HG03196 (cell line): ENCODE measurements at regions not wholly inside any gene's neighbourhood (a gene's known extent, or its start where the extent isn't known, plus 50 kb on each side); places are given as distances from the start of the nearest gene placed in this dataset.
"Not testable (repeated sequence)": the region's sequence is repeated elsewhere in the genome, so short reads cannot be mapped to it uniquely, and the experiment has no call there.

ENCODE experiments used
- ATAC-seq: cut with Tn5 transposase; IDR thresholded peaks from one replicate; pipeline ENCODE4 v1.9.1; 2021; ENCODE audit not compliant: unreplicated experiment

DNA sequence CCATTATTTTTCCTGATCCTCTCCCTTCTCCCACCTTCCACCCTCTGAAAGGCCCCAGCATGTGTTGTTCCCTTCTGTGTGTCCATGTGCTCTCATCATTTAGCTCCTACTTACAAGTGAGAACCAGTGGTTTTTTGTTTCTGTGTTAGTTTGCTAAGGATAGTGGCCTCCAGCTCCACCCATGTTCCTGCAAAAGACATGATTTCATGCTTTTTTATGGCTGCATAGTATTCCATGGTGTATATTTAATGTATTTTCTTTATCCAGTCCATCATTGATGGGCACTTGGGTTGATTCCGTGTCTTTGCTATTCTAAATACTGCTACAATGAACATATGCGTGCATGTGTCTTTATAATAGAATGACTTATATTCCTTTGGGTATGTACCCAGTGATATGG is 89.4 kb upstream of the C1orf174 start:
- no peak for ATAC-seq

DNA sequence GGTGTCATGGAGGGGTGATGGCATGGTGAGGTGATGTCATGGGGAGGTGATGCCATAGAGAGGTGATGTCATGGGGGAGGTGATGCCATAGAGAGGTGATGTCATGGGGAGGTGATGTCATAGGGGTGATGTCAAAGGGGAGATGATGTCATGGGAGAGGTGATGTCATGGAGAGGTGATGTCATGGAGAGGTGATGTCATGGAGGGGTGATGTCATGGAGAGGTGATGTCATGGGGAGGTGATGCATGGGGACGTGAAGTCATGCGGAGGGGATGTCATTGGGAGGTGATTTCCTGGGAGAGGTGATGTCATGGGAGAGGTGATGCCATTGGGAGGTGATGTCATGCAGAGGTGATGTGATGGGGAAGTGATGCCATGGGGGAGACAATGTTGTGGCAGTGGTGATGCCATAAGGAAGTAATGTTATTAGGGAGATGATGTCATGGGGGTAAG is 92.1 kb upstream of the C1orf174 start:
- ATAC-seq, result no peak

DNA sequence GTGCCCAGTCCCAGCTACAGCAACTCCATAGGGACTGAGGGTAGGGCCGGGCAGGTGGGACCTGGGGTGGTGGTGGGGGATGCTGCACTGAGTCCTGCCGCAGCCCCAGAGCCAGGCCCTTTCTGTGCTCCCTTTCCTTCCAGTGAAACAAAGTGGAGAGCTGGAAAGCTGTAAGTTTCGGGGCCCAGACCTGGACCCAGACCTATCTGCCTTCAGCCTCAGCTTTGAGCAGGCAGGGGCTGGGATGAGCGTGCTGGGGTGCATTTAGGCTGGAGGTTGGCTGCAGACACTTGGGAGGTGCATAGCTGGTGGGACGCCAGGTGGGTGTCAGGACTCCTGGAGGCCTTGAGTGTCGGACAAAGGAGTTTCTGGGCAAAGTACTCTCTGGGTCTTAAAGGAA is 92.7 kb upstream of the C1orf174 start:
- no peak for ATAC-seq

GRCh38 chr1:3993619-3994375 is 93.7 kb upstream of the C1orf174 start:
- no peak for ATAC-seq

- ATAC-seq, result no peak
These were observed 95.2 kb upstream of the C1orf174 start for GRCh38 chr1:3995141-3995780.

GRCh38 chr1:3996846-3997705 is 97.0 kb upstream of the C1orf174 start:
- no peak for ATAC-seq

DNA sequence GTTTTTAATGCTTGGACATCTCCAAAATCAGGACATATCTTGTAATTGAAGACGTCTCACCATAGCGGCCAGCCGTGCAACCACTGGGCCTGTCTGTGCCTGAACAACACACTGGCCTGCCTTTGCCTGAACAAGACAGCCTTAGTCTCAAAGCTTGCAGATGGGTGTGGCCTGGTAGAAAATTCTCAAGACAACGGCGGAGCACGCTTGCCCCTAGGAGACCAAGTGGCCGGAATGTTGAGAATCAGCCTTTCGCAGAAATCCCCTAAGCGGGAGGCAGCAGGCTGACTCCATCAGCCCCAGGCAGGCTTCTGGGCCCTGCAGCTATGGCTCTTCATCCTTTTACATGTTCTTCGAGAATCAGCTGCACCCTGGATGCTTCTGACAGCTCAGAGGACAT is 98.0 kb upstream of the C1orf174 start:
- ATAC-seq, result no peak

DNA sequence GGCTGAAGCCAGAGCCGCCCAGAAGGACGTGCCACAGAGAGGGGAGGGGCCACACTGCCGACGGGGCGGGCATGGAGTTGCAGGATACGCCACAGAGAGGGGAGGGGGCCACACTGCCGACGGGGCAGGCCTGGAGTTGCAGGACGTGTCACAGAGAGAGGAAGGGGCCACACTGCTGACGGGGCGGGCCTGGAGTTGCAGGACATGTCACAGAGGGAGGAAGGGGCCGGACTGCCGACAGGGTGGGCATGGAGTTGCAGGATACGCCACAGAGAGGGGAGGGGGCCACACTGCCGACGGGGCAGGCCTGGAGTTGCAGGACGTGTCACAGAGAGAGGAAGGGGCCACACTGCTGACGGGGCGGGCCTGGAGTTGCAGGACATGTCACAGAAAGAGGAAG is 99.4 kb upstream of the C1orf174 start:
- ATAC-seq, result not testable (repeated sequence)

DNA sequence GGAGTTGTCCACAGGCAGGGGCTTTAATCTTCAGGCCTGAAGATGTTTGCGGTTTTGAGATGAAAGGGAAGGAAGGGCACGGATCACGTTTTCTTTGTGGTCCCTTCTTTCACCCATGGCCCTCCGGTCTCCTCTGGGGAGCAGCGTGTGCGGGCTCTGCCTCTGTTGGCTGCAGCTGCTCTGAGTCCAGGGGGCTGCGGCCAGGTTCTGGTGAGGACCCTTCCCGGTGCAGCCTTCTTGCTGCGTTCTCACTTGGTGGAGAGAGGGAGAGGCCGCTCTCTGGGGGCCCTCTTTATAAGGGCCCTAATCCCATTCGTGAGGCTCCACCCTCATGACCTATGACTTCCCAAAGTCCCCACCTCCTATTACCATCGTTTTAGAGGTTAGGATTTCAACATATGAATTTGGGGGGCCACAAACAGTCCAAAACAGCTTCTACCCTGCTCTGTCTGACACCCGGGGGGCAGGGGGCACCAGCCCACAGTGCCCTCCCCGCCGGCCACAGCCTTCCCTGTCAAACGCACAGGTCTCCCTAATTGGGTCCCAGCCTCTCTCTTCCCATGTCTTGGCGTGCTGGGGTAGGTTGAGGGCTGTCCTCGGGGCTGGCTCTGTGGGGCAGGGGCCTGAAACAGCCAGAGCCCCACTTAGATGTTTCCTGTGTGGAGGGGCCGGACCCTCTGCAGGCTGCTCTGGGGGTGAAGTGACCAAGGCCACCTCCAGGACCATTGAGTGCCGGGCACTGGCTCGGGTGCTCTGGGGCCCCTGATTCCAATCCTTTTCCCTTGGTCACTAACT is 100.1 kb upstream of the C1orf174 start:
- ATAC-seq, result no peak

DNA sequence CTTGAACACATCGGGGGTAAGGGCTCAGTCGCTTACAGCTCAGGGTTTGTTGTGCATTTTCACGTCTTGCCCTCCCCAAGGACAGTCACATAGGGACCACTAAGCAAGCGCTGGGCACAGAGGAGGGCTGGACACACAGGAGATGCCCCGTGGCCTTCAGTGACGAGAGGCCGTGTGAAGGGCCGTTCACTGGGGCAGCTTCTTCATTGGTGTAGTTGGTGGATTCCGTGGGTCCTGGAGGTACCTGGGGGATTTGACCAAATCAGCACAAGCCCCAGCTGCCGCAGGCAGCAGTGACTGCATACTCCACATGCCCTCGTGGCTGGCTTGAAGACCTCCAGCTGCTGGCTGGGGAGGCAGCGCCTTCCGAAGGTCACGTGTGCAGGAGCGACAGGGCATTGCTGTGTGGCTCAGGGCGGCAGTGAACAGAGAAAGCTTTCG is 100.8 kb upstream of the C1orf174 start:
- ATAC-seq, result no peak

DNA sequence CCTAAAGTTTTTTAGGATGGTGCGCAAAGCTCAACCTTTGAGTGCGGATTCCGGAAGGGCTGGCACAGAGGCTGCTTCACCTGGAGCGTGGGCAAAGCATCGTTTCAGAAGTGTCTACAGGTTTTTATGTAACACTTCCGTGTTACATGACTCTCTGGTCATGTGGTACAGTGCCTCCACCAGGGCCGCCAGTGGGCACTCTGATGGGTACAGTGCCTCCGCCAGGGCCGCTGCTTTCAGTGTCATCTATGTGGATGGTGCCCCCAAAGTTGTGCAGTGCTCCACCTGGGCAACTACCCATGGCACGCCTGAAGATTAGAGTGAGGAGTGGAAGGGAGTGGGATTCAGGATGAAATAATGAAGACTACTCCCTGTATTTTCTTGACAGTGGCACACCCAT is 101.4 kb upstream of the C1orf174 start:
- ATAC-seq, result no peak

- ATAC-seq, result no peak
These were observed 102.0 kb upstream of the C1orf174 start for GRCh38 chr1:4002061-4002521.

DNA sequence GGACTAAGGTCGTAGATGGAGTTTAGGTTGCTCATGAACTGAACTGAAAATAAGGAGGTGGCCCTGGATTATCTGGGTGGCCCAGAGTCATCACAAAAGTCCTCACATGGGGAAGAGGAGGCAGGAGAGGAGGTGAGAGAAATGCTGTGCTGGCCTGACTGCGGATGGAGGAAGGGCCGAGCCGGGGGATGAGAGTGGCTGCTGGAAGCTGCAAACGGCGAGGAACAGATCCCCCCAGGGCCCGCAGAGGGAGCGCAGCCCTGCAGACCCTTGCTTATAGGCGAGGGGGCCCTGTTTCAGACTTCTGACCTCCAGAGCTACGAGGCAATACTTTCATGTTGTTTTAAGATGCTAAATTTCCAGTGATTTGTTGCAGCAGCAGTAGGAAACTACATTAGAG is 102.7 kb upstream of the C1orf174 start:
- ATAC-seq, result no peak

DNA sequence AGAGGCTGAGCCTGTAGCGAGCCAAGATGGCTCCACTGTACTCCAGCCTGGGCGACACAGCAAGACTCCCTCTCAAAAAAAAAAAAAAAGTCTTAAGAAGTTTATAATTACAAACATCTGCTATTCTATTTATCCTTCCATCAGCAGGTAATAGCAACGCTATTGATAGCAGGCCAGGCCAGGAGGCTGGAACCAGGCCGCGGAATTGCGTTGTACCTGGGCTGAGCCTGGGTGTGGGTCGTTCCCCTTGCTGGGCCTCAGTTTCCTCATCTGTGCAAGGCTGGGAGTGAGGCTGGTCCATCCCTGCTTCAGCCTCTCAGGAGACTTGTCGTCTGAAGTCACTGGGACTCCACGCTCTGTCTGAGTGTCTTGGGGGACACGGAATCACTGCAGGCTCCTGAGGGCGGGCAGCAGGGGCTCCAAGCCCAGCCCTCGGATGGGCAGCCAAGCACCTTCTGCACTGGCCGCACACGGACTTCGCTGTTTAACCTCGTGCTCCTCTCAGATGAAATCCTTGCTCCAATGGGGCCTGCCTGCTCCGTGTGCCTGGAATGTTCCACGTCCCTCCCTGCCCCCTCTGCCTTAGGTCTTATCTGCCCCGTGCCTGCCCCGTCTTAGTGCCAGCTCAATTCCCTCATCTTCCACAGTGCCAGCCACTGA is 103.9 kb upstream of the C1orf174 start:
- no peak for ATAC-seq

DNA sequence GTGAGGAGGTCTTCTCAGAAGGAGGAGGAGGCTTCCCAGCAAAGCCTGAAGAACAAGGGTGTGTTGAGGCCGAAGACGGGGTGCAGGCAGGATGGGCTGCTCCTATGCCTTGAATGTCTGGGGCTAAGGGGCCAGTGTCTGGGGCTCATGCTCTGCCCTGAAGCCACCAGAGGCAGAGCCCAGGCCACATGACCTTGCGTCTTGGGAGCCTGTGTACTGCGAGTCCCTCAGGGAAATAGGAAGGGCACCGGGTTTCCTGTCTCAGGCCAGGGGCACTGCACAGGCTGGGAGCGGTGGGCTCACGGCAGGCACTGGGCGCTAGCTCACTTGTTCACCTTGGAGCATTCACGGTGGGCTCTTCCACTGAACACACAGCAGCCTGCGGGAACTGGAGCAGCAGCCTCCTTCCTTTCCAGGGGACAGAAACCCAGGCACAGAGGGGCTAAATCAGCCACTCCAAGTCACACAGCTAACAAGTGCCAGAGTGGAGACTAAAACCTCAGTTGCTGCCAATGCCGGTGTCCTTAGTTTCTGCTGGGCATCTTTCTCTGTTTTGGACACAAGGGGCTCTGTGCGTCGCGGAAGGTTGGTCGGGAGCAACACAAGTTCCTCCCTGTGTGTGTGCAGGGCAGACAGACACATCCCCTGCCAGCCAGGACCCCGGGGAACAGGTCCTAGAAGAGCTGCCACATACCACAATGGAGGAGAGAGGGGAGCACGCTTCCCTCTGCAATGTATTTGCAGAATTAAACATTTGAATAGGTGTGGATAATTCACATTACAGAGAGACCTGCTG is 104.8 kb upstream of the C1orf174 start:
- ATAC-seq, result no peak

DNA sequence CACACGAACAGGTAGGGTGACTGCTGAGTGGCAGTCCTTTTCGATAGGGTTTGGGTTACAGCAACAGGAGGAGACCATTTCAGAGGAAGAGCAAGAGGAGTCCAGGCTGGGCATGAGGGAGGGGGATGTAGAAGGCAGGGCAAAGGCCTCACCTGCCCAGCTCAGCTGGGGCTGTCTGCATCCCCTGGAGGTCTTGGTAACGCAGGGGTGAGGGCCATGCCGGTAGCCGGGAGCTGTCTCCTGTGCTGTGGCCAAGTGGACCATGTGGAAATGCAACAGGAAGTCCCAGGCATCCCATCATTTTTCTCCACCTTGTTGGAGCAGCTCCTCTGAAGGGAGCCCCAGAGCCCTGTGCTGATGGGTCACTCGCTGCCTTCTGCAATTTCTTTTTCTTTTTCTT is 105.4 kb upstream of the C1orf174 start:
- ATAC-seq, result no peak

DNA sequence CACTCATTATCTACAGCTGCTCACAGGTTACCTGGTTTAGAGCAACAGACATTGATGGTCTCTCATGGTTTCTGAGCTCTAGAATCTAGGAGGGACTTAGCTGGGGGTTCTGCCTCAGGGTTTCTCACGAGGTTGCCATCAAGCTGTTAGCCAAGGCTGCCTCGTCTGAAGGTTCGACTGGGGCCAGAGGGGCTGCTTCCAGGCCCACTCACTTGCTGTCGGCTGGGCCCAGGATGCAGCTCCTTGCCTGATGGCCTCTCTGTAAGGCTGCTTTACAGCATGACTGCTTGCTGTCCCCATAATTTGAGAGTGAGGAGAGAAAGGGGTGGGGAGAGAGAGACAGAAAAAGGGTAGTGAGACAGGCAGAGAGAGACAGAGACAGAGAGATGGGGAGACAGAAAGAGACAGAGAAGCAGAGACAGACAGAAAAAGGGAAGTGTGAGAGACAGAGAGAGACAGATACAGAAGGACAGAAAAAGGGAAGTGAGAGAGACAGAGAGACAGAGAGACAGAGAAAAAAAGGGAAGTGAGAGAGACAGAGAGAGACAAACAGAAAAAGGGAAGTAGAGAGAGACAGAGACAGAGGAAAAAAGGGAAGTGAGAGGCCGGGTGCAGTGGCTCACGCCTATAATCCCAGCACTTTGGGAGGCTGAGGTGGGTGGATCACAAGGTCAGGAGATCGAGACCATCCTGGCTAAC is 106.8 kb upstream of the C1orf174 start:
- no peak for ATAC-seq

GRCh38 chr1:4010284-4010683 is 110.2 kb upstream of the C1orf174 start:
- no peak for ATAC-seq
